ENCODE measurements at regions not wholly inside any gene's neighbourhood (a gene's known extent, or its start where the extent isn't known, plus 50 kb on each side); places are given as distances from the start of the nearest gene placed in this dataset.

DNA sequence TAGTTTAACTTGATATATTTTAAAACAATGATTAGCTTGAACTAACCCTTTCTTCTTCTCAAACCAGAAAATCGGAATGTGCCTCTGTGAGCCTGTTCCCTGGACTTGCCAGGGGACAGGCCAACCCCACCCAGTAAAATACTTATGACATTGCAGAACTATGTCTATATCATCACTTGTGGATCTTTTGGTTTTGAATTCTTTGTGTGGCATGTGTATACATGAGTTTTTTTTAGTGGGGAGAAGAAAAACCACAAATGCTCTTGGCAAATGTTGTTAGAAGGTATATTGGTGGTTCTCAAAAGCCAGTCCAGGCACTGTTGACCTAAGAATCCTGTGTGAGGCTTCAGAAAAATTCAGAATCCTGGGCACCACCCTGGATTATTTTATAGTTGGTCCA lies 347.4 kb downstream of the SIPA1L2 start:
- TF ChIP-seq, protein P1, sequence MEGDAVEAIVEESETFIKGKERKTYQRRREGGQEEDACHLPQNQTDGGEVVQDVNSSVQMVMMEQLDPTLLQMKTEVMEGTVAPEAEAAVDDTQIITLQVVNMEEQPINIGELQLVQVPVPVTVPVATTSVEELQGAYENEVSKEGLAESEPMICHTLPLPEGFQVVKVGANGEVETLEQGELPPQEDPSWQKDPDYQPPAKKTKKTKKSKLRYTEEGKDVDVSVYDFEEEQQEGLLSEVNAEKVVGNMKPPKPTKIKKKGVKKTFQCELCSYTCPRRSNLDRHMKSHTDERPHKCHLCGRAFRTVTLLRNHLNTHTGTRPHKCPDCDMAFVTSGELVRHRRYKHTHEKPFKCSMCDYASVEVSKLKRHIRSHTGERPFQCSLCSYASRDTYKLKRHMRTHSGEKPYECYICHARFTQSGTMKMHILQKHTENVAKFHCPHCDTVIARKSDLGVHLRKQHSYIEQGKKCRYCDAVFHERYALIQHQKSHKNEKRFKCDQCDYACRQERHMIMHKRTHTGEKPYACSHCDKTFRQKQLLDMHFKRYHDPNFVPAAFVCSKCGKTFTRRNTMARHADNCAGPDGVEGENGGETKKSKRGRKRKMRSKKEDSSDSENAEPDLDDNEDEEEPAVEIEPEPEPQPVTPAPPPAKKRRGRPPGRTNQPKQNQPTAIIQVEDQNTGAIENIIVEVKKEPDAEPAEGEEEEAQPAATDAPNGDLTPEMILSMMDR (IDR thresholded peaks at IDR 0.05) = no peak
- TF ChIP-seq POLR2A (IDR thresholded peaks at IDR 0.05) = no peak
